ENCODE measurements at regions not wholly inside any gene's neighbourhood (a gene's known extent, or its start where the extent isn't known, plus 50 kb on each side); places are given as distances from the start of the nearest gene placed in this dataset.

DNA sequence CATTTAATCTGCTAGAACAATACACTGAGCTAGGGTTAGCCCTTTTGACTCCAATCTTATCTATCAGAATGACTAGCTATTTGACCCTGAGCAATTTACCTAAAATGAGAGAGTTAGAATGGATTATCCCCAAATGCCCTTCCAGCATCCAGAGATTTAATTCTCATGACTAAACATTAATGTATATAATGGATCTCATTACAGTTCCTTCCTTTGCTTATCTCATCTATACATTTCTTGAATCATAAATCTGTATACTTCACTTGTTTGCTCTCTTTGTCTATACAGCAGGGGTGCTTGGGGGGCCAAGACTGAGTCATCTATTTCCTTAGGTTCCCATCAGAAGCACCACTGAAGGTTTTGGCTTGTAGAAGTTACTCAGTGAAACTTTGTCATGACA lies 565.8 kb downstream of the IGSF11 start:
- intact Hi-C loops (cut with DNase I): no loop called here
- H3K4me1 ChIP-seq: no peaks in the 10 kb centered on the region
- no peak for DNase-seq (ENCODE audit: extremely low spot score in 2 of 2)

DNA sequence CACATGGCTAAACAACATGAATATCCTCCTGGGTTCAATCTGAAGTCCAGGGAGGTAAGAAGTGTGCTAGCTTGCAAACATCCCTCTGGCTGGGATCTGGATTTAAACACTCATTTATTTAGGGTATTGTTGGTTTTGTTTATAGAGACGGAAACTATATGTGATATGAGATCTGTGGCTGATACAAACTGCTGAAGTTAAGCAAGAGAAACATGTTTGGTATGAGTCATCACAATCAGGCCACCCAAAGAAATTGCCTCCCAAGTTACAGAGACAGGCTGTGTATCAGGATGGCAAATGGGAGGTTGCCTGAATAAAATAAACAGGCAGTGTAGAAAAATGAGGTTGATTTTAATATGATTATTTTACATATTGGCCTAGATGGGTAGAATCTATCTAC lies 562.1 kb downstream of the IGSF11 start:
- Histone ChIP-seq H3K9me3 (no peaks in the 10 kb centered on the region), H3K27me3 (no peaks in the 10 kb centered on the region), H3K4me3 (no peak overlapping the region), H3K36me3 (no peaks in the 10 kb centered on the region), H3K4me1 (no peaks in the 10 kb centered on the region), H3K27ac (no peak overlapping the region)
- intact Hi-C loops (cut with DNase I): no loop called here
- DNase-seq (ENCODE audit: extremely low spot score in 2 of 2): no peak
- TF ChIP-seq, protein P1, sequence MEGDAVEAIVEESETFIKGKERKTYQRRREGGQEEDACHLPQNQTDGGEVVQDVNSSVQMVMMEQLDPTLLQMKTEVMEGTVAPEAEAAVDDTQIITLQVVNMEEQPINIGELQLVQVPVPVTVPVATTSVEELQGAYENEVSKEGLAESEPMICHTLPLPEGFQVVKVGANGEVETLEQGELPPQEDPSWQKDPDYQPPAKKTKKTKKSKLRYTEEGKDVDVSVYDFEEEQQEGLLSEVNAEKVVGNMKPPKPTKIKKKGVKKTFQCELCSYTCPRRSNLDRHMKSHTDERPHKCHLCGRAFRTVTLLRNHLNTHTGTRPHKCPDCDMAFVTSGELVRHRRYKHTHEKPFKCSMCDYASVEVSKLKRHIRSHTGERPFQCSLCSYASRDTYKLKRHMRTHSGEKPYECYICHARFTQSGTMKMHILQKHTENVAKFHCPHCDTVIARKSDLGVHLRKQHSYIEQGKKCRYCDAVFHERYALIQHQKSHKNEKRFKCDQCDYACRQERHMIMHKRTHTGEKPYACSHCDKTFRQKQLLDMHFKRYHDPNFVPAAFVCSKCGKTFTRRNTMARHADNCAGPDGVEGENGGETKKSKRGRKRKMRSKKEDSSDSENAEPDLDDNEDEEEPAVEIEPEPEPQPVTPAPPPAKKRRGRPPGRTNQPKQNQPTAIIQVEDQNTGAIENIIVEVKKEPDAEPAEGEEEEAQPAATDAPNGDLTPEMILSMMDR (IDR thresholded peaks at IDR 0.05): no peak
- TF ChIP-seq POLR2AphosphoS5 (IDR thresholded peaks at IDR 0.05; ENCODE audit: insufficient read depth in 1 of 2, low read depth in 1 of 2) (no peak), POLR2A (IDR thresholded peaks at IDR 0.05) (no peak)

More for the DNA sequence above, 565.8 kb downstream of the IGSF11 start:
- H3K4me3 ChIP-seq: no peak overlapping the region
- TF ChIP-seq POLR2AphosphoS5 (IDR thresholded peaks at IDR 0.05; ENCODE audit: insufficient read depth in 1 of 2, low read depth in 1 of 2) (no peak), POLR2A (IDR thresholded peaks at IDR 0.05) (no peak)
- TF ChIP-seq, protein P1 (IDR thresholded peaks at IDR 0.05): no peak
- no peaks in the 10 kb centered on the region for H3K9me3 ChIP-seq
- no peaks in the 10 kb centered on the region for H3K36me3 ChIP-seq
- no peaks in the 10 kb centered on the region for H3K27me3 ChIP-seq
- H3K27ac ChIP-seq: no peak overlapping the region

DNA sequence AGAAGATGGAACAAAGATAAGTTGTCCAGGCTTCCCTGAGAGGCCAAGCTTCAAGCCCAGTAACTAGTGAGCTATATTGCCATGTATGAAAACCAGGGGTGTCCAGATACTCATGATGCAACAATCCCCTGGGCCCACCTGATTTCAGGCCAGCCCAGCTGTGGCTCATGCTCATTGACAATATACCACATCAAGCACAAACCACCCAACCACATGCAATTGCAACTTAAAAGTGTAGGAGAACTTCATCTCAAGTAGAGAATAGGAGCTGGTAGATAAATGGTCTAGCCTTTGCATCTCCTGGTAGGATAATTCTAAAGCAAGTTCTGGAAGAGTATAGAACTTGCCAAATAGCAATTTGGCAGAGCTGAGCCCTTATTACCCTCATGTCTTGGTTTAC lies 561.3 kb downstream of the IGSF11 start:
- no peaks in the 10 kb centered on the region for H3K4me1 ChIP-seq
- TF ChIP-seq, protein P1 (IDR thresholded peaks at IDR 0.05): no peak
- TF ChIP-seq POLR2A (IDR thresholded peaks at IDR 0.05): no peak
- no peak for TF ChIP-seq POLR2AphosphoS5 (IDR thresholded peaks at IDR 0.05; ENCODE audit: insufficient read depth in 1 of 2, low read depth in 1 of 2)
- no peaks in the 10 kb centered on the region for H3K9me3 ChIP-seq
- no peak overlapping the region for H3K4me3 ChIP-seq
- no peak for DNase-seq (ENCODE audit: extremely low spot score in 2 of 2)
- intact Hi-C loops (cut with DNase I): no loop called here
- H3K27ac ChIP-seq: no peak overlapping the region
- no peaks in the 10 kb centered on the region for H3K27me3 ChIP-seq
- no peaks in the 10 kb centered on the region for H3K36me3 ChIP-seq

DNA sequence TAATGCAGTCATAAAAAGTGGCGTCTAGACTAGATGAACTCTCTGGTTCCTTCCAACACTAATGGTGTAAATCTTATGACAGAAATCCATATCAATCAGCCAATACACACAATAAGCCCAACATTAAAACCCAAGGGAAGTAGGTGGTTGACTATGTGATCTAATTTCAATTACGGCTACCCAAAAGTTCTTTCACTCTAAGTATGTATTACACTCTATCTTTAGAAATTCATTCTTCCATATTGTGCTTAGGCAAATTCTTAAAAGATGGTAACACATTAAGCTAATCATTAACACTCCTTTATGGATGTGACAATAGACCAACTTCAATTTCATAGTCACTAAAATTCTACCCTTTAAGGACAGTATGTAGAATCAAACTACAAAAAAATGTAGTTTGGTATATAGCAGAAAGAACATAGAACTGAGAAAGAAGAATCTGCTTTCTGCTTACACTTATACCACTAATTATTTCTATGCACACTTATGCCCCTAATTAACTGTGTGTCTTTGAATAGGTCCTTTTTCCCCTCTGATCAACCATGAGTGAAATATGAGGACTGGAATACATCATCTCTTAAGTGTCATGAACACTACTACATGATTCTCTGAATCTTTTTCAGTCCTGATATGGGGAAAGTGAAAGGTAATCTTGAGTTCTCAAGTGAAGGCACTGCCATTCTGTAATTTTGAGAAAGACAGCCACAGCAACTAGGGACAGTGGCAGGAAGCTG lies 557.6 kb downstream of the IGSF11 start:
- no peaks in the 10 kb centered on the region for H3K9me3 ChIP-seq
- no peaks in the 10 kb centered on the region for H3K36me3 ChIP-seq
- no peak for DNase-seq (ENCODE audit: extremely low spot score in 2 of 2)
- intact Hi-C loops (cut with DNase I): no loop called here
- H3K4me3 ChIP-seq: no peak overlapping the region
- H3K4me1 ChIP-seq: no peaks in the 10 kb centered on the region
- TF ChIP-seq POLR2AphosphoS5 (IDR thresholded peaks at IDR 0.05; ENCODE audit: insufficient read depth in 1 of 2, low read depth in 1 of 2) (no peak), POLR2A (IDR thresholded peaks at IDR 0.05) (no peak)
- TF ChIP-seq, protein P1 (IDR thresholded peaks at IDR 0.05): no peak
- H3K27ac ChIP-seq: no peak overlapping the region
- no peaks in the 10 kb centered on the region for H3K27me3 ChIP-seq

DNA sequence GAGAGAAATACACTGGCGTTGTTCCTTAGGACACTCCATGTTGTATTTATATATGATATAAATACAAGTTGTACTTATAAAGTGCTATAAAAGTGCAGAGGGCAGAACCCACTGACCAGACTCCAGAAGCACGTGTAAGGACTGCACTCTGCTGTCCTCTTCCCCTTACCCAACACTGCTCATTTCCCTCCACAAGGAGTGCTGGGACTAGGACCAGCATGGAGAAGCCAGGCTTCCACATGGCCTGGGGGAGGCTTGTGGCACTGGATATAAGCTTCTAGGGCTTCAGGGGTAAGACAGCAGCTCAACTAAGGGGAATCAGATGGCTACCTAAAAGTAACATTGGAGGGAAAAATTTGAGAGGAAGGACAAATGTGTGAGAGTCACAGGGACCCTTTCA lies 556.9 kb downstream of the IGSF11 start:
- Histone ChIP-seq H3K4me3 (no peak overlapping the region), H3K9me3 (no peaks in the 10 kb centered on the region), H3K4me1 (no peaks in the 10 kb centered on the region), H3K36me3 (no peaks in the 10 kb centered on the region), H3K27me3 (no peaks in the 10 kb centered on the region), H3K27ac (no peak overlapping the region)
- intact Hi-C loops (cut with DNase I): no loop called here
- no peak for DNase-seq (ENCODE audit: extremely low spot score in 2 of 2)
- TF ChIP-seq POLR2AphosphoS5 (IDR thresholded peaks at IDR 0.05; ENCODE audit: insufficient read depth in 1 of 2, low read depth in 1 of 2) (no peak), POLR2A (IDR thresholded peaks at IDR 0.05) (no peak)
- TF ChIP-seq, protein P1 (IDR thresholded peaks at IDR 0.05): no peak
